Activated B cell treated with CpG ODN at 0.5 μM for 24 hours (primary cell): ENCODE measurements at regions not wholly inside any gene's neighbourhood (a gene's known extent, or its start where the extent isn't known, plus 50 kb on each side); places are given as distances from the start of the nearest gene placed in this dataset.

ENCODE experiments used
- ATAC-seq: fragments of 200-7000 bp; cut with Tn5 transposase; one replicate; pipeline ENCODE4 v1.10.0; 2021; ENCODE audit warnings: low read depth, mild to moderate bottlenecking, moderate library complexity
- CTCF ChIA-PET: fragments of 350-600 bp; sonication (Branson Sonifier 250); formaldehyde crosslinking; loops from one replicate; lab custom pipeline; 2021; ENCODE audit warnings: antibody characterized with exemption; lab: Charles Lee
- POLR2A ChIA-PET: fragments of 350-600 bp; sonication (Branson Sonifier 250); formaldehyde crosslinking; loops from one replicate; lab custom pipeline; 2021; ENCODE audit warnings: antibody characterized with exemption; lab: Charles Lee
- DNase-seq: peaks from one replicate; pipeline ENCODE4 v3.0.0; 2022
- H3K27ac Mint-ChIP-seq: one replicate; pipeline ENCODE4 v1.8.0; 2020; ENCODE audit warnings: mixed read lengths
- H3K27me3 Mint-ChIP-seq: one replicate; pipeline ENCODE4 v1.8.0; 2021; ENCODE audit warnings: mixed read lengths
- H3K36me3 Mint-ChIP-seq: one replicate; pipeline ENCODE4 v1.8.0; 2021; ENCODE audit warnings: low read depth, mixed read lengths
- H3K4me1 Mint-ChIP-seq: one replicate; pipeline ENCODE4 v1.8.0; 2021; ENCODE audit warnings: mixed read lengths
- H3K4me3 Mint-ChIP-seq: one replicate; pipeline ENCODE4 v1.8.0; 2020; ENCODE audit warnings: mild to moderate bottlenecking, mixed read lengths
- H3K9me3 Mint-ChIP-seq: one replicate; pipeline ENCODE4 v1.8.0; 2020; ENCODE audit warnings: mixed read lengths
- intact Hi-C: fragments of 100-400 bp; cut with micrococcal nuclease; formaldehyde crosslinking; loops from one replicate; pipeline ENCODE4 v1.15.1; 2024
- TF ChIP-seq, protein P1 (sequence below): fragments of 200-600 bp; IDR thresholded peaks from one replicate; pipeline ENCODE4 v1.8.0; 2022; ENCODE audit warnings: antibody characterized with exemption, mild to moderate bottlenecking

DNA sequence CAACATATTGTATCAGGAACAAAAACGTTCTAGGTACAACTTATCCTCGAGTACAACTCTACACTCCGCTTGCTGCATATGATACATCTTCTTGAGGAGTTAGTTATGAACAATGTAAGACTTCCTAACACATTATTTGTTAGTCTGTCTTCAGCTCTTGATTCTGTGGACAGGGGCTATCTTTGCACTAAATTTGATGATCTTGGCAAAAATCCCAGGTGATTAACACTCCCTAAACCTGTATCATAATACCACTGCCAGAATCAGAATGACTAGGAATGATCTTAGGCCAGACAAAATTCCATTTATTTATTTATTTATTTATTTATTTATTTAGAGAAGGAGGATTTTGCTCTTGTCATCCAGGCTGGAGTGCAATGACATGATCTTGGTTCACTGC is 108.7 kb upstream of the AUTS2 start:
- no peak overlapping the region for H3K27ac Mint-ChIP-seq
- CTCF ChIA-PET, result no interaction called here
- ATAC-seq, result no peak

DNA sequence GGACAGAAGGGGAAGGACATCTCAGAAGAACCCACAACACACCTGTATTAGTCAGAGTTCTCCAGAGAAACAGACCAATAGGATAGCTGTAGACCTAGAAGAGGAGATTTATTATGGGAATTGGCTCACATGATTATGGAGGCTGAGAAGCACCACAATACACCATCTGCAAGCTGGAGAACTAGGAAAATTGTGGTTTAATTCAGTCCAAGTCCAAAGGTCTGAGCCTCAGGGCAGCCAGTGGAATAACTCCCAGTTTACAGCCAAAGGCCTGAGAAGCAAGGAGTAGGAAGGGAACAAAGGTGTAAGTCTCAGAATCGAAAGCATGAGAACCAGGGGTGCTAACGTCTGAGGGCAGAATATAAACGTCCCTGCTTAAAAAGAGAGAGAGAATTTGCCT is 99.6 kb upstream of the AUTS2 start:
- peaks cover 16% of the 10 kb centered on the region for H3K9me3 Mint-ChIP-seq
- intact Hi-C loops, result loop anchor here (10.0 kb wide), 1 partner anchor 396 kb away; no protein-coding TSS in a partner anchor
- ATAC-seq (no peak), DNase-seq (no peak)
- peaks cover 2% of the 10 kb centered on the region for H3K27me3 Mint-ChIP-seq
- POLR2A ChIA-PET, result no interaction called here
- CTCF ChIA-PET, result no interaction called here
- H3K4me1 Mint-ChIP-seq, result peaks cover 11% of the 10 kb centered on the region
- no peak overlapping the region for H3K4me3 Mint-ChIP-seq
- TF ChIP-seq, protein P1, sequence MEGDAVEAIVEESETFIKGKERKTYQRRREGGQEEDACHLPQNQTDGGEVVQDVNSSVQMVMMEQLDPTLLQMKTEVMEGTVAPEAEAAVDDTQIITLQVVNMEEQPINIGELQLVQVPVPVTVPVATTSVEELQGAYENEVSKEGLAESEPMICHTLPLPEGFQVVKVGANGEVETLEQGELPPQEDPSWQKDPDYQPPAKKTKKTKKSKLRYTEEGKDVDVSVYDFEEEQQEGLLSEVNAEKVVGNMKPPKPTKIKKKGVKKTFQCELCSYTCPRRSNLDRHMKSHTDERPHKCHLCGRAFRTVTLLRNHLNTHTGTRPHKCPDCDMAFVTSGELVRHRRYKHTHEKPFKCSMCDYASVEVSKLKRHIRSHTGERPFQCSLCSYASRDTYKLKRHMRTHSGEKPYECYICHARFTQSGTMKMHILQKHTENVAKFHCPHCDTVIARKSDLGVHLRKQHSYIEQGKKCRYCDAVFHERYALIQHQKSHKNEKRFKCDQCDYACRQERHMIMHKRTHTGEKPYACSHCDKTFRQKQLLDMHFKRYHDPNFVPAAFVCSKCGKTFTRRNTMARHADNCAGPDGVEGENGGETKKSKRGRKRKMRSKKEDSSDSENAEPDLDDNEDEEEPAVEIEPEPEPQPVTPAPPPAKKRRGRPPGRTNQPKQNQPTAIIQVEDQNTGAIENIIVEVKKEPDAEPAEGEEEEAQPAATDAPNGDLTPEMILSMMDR, result no peak
- H3K36me3 Mint-ChIP-seq, result no peaks in the 10 kb centered on the region
- H3K27ac Mint-ChIP-seq, result no peak overlapping the region

More for the DNA sequence above, 108.7 kb upstream of the AUTS2 start:
- DNase-seq, result no peak
- Mint-ChIP-seq H3K9me3 (no peaks in the 10 kb centered on the region), H3K4me1 (peaks cover 11% of the 10 kb centered on the region), H3K36me3 (no peaks in the 10 kb centered on the region), H3K4me3 (no peak overlapping the region), H3K27me3 (no peaks in the 10 kb centered on the region)
- TF ChIP-seq, protein P1, result no peak
- POLR2A ChIA-PET, result no interaction called here
- intact Hi-C loops, result no loop called here

DNA sequence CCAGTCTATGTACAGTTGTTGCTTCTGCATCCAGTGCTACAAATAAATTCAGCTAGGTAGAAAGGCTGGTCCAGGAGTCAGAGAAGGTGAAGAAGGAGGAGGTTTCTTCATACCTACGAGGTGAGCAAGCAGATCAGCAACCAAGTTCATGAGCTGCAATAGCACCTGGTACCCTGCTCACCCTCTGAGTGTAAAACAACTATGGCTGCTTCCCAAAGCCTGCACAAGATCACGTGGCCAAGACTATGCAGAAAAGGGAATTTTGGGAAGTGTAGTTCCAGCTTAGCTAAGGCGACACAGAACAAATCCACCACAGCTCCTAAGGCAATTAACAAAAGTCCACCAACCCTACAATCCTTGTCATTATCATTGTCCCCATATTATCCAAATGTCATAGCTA is 95.9 kb upstream of the AUTS2 start:
- ATAC-seq, result no peak
- no peak overlapping the region for H3K27ac Mint-ChIP-seq
- TF ChIP-seq, protein P1, result no peak
- no peaks in the 10 kb centered on the region for H3K4me1 Mint-ChIP-seq
- H3K27me3 Mint-ChIP-seq, result peaks cover 2% of the 10 kb centered on the region
- peaks cover 16% of the 10 kb centered on the region for H3K9me3 Mint-ChIP-seq
- intact Hi-C loops, result no loop called here
- no peaks in the 10 kb centered on the region for H3K36me3 Mint-ChIP-seq
- ChIA-PET CTCF (interaction anchor here (1.1 kb wide), 1 partner anchor 322 kb away, joined by 3 read pairs; no protein-coding TSS in a partner anchor), POLR2A (interaction anchor here (1.0 kb wide), 1 partner anchor 9 kb away, joined by 4 read pairs; no protein-coding TSS in a partner anchor)
- H3K4me3 Mint-ChIP-seq, result no peak overlapping the region
- DNase-seq, result no peak

GRCh38 chr7:69504733-69505420 is 93.4 kb upstream of the AUTS2 start:
- Mint-ChIP-seq H3K9me3 (peaks cover 7% of the 10 kb centered on the region), H3K27me3 (peaks cover 2% of the 10 kb centered on the region), H3K27ac (no peak overlapping the region), H3K4me3 (no peak overlapping the region), H3K4me1 (no peaks in the 10 kb centered on the region), H3K36me3 (no peaks in the 10 kb centered on the region)
- intact Hi-C loops, result no loop called here
- DNase-seq (no peak), ATAC-seq (no peak)
- CTCF ChIA-PET, result no interaction called here
- TF ChIP-seq, protein P1, result no peak
- POLR2A ChIA-PET, result no interaction called here

DNA sequence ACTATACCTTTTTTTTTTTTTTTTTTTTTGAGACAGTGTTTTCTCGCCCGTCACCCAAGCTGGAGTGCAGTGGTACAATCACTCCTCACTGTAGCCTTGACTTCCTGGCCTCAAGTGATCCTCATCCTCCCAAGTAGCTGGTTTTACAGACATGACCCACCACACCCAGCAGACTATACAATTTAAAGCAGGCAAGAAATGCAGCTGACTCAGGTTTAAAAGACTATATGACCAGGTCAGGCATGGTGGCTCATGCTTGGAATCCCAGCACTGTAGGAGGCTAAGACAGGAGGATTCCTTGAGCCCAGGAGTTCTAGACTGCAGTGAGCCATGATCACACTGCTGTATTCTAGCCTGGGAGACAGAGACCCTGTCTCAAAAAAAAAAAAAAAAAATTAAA is 89.5 kb upstream of the AUTS2 start:
- ATAC-seq (no peak), DNase-seq (no peak)
- no peak overlapping the region for H3K4me3 Mint-ChIP-seq
- peaks cover under 1% of the 10 kb centered on the region for H3K27me3 Mint-ChIP-seq
- intact Hi-C loops, result no loop called here
- ChIA-PET CTCF (no interaction called here), POLR2A (no interaction called here)
- H3K4me1 Mint-ChIP-seq, result no peaks in the 10 kb centered on the region
- TF ChIP-seq, protein P1, result no peak
- H3K27ac Mint-ChIP-seq, result no peak overlapping the region
- H3K9me3 Mint-ChIP-seq, result no peaks in the 10 kb centered on the region
- no peaks in the 10 kb centered on the region for H3K36me3 Mint-ChIP-seq
